Erythroblast (primary cell): ENCODE measurements at regions not wholly inside any gene's neighbourhood (a gene's known extent, or its start where the extent isn't known, plus 50 kb on each side); places are given as distances from the start of the nearest gene placed in this dataset.

Experiments used
- GATA1 ChIP-seq: IDR thresholded peaks from 2 replicates; pipeline ENCODE4 v1.6.1; 2011; ENCODE audit warnings: low read depth, mild to moderate bottlenecking, control low read depth, low read length, moderate library complexity
- POLR2A ChIP-seq: IDR thresholded peaks from 2 replicates; pipeline ENCODE4 v1.6.1; 2011; ENCODE audit warnings: mild to moderate bottlenecking, low read length

- TF ChIP-seq POLR2A (no peak), GATA1 (no peak)
Measured at GRCh38 chr12:41904041-41904440, 240.6 kb downstream of the GXYLT1 start.
